ENCODE measurements at regions not wholly inside any gene's neighbourhood (a gene's known extent, or its start where the extent isn't known, plus 50 kb on each side); places are given as distances from the start of the nearest gene placed in this dataset.
"Not testable (repeated sequence)": the region's sequence is repeated elsewhere in the genome, so short reads cannot be mapped to it uniquely, and the experiment has no call there.

DNA sequence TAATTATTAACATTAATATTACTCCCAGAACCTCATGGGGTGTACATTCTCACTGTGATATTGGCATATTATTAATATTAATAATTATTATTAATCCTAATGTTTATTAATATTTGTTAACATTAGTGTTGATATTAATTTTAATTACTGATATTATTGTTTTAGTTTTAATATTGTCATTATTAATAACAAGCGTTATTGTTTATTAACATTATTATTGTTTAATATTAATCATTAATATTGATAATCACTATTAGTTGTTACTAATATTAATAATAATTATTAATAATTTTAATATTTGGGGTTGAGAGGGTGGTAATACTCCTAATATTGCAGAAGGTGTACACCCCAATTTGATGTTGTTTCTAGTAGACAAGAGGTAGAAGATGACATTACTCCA, 193.1 kb upstream of the XIRP2 start:
- Mint-ChIP-seq H3K27me3 (no peaks in the 10 kb centered on the region), H3K36me3 (ENCODE audit: low read depth) (no peaks in the 10 kb centered on the region), H3K4me1 (no peaks in the 10 kb centered on the region), H3K4me3 (no peak overlapping the region), H3K9me3 (no peaks in the 10 kb centered on the region), H3K27ac (peak overlapping the region; percentile 19)
- POLR2A ChIA-PET = no interaction called here
- CTCF ChIA-PET = no interaction called here
- no peak for DNase-seq

DNA sequence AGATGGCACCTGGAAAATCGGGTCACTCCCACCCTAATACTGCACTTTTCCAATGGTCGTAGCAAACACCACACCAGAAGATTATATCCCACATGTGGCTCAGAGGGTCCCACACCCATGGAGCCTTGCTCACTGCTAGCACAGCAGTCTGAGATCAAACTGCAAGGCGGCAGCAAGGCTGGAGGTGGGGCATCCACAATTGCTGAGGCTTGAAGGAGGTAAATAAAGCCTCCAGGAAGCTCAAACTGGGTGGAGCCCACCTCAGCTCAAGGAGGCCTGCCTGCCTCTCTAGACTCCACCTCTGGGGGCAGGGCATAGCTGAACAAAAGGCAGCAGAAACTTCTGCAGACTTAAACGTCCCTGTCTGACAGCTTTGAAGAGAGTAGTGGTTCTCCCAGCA, 192.0 kb upstream of the SCN7A start:
- H3K36me3 Mint-ChIP-seq (ENCODE audit: low read depth); H3K27ac Mint-ChIP-seq; H3K27me3 Mint-ChIP-seq; CTCF ChIA-PET; DNase-seq; H3K4me3 Mint-ChIP-seq; H3K9me3 Mint-ChIP-seq; H3K4me1 Mint-ChIP-seq; POLR2A ChIA-PET: not testable (repeated sequence)

DNA sequence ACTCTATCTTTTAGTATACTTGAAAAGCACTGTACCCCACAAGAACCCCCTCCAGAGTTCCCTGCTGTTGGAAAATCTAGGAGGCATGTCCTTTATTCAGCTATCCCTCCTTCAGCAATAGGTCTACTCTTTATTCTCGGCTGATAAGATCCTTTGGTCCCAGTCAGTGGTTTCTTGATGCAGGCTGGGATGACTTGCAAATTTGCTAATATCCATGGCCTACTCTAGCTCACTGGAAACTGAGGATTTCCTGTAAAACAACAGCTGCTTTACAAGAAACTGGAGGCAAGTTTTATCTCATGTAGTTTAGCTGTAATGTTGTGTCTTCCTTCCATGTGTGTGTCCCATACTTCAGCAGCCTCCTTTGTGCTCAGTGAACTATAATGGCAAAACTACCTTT, 183.9 kb upstream of the SCN7A start:
- Mint-ChIP-seq H3K4me1 (no peaks in the 10 kb centered on the region), H3K4me3 (no peak overlapping the region), H3K36me3 (ENCODE audit: low read depth) (no peaks in the 10 kb centered on the region), H3K27me3 (no peaks in the 10 kb centered on the region), H3K9me3 (no peaks in the 10 kb centered on the region), H3K27ac (no peak overlapping the region)
- DNase-seq = no peak
- ChIA-PET POLR2A (no interaction called here), CTCF (no interaction called here)

DNA sequence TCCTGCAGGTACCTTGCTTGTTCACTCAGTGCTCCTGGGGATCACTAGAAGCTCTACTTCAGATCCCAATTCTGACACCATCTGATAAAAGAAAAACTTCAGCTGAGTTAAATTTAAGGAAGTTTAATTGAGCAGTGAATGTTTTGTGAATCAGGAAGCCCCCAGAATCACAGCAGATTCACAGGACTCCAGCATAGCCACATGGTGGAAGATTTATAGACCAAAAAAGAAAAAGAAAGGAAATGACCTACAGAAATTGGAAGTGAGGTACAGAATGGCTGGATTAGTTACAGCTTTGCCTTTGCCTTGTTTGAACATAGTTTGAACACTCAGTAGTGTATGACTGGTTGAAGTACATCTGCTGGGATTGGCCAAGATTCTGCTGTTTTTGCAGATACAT, 182.7 kb upstream of the SCN7A start:
- POLR2A ChIA-PET = no interaction called here
- no peak overlapping the region for H3K4me3 Mint-ChIP-seq
- H3K27ac Mint-ChIP-seq = no peak overlapping the region
- CTCF ChIA-PET = no interaction called here
- H3K9me3 Mint-ChIP-seq = no peaks in the 10 kb centered on the region
- H3K27me3 Mint-ChIP-seq = no peaks in the 10 kb centered on the region
- no peaks in the 10 kb centered on the region for H3K4me1 Mint-ChIP-seq
- no peaks in the 10 kb centered on the region for H3K36me3 Mint-ChIP-seq (ENCODE audit: low read depth)
- DNase-seq = no peak

DNA sequence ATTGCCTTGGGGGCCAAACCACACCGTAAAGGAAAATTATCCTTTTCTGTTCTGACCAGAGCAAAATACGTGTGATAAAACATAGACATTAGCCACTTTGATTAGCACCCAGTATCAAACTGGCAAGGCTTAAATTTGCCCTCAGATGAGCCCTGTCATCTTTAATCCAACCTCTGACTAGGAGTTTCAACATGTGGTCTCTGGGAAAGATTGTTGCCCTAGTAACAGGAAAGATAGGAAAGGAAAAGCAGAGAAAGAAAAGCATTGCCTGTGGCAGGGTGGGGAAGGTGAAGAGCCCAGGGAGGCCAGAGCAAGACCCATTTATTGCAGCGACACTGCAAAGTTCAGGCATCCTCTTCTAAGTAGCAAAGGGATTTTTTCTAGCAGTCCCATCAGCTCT, 181.5 kb upstream of the SCN7A start:
- Mint-ChIP-seq H3K27ac (no peak overlapping the region), H3K27me3 (no peaks in the 10 kb centered on the region)

DNA sequence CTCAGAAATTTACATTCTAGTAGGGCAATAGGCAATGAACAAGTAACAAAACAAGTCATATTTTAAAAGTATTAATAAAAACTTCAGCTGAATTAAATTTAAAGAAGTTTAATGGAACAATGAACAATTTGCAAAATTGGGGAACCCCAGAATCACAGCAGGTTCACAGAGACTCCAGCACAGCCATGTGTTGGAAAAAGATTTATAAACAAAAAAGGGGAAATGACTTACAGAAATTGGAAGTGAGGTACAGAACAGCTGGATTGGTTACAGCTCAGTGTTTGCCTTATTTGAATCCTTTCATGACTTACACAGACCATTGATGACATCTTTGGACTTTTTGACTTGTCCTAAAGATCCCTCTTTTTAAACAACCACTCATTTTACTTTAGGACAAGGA, 179.9 kb upstream of the SCN7A start:
- no peak overlapping the region for H3K4me3 Mint-ChIP-seq
- no peak overlapping the region for H3K27ac Mint-ChIP-seq
- H3K36me3 Mint-ChIP-seq (ENCODE audit: low read depth) = no peaks in the 10 kb centered on the region
- no peaks in the 10 kb centered on the region for H3K4me1 Mint-ChIP-seq
- H3K9me3 Mint-ChIP-seq = no peaks in the 10 kb centered on the region
- POLR2A ChIA-PET = no interaction called here
- no peak for DNase-seq
- CTCF ChIA-PET = no interaction called here
- no peaks in the 10 kb centered on the region for H3K27me3 Mint-ChIP-seq

More for the DNA sequence above, 181.5 kb upstream of the SCN7A start:
- Mint-ChIP-seq H3K36me3 (ENCODE audit: low read depth) (no peaks in the 10 kb centered on the region), H3K4me1 (no peaks in the 10 kb centered on the region), H3K9me3 (no peaks in the 10 kb centered on the region), H3K4me3 (no peak overlapping the region)
- no peak for DNase-seq
- POLR2A ChIA-PET = no interaction called here
- CTCF ChIA-PET = no interaction called here

DNA sequence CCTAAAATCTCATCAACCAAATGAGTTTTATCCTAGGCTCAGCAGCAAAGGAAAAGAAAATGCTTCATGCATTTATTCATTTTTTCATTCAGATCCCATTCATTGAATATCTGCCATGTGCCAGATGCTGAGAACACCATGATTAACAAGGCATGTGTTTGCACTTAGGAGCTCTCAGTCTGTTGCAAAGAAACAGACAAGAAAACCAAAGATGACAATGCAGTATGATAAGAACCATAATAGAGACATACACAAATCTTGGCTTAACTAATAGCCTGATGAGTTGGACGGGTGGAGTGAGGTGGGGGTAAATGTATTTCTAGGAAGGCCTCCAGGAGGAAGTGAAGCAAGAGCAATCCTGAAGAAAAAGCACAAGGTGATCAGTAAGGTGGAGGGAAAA, 177.8 kb upstream of the SCN7A start:
- H3K36me3 Mint-ChIP-seq (ENCODE audit: low read depth) = no peaks in the 10 kb centered on the region
- no peak overlapping the region for H3K27ac Mint-ChIP-seq
- CTCF ChIA-PET = interaction anchor here (0.6 kb wide), 1 partner anchor 548 kb away, joined by 6 read pairs; no protein-coding TSS in a partner anchor
- H3K27me3 Mint-ChIP-seq = no peaks in the 10 kb centered on the region
- POLR2A ChIA-PET = no interaction called here
- no peak for DNase-seq
- no peaks in the 10 kb centered on the region for H3K9me3 Mint-ChIP-seq
- no peak overlapping the region for H3K4me3 Mint-ChIP-seq
- H3K4me1 Mint-ChIP-seq = no peaks in the 10 kb centered on the region

DNA sequence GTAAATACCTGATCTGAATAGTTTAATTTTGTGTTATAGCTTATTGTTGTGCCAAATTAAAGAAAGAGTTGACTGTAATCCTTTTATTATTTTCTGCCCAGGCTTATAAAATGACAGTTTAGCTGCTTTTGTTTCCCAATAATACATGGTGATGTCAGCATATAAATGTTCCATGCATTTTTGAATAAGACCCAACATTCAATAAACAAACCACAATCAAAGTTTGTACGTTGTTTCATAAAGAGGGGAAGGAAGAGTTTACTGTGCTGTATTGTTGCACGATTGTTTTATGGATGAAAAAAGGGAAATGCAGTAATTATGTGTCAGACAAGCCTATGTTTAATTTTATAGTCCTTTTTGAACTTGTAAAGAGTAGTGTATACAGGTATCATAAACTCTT, 177.2 kb upstream of the SCN7A start:
- ChIA-PET CTCF (interaction anchor here (0.6 kb wide), 1 partner anchor 547 kb away, joined by 6 read pairs; no protein-coding TSS in a partner anchor), POLR2A (no interaction called here)
- Mint-ChIP-seq H3K4me3 (no peak overlapping the region), H3K4me1 (no peaks in the 10 kb centered on the region), H3K27me3 (no peaks in the 10 kb centered on the region), H3K9me3 (no peaks in the 10 kb centered on the region), H3K27ac (no peak overlapping the region), H3K36me3 (ENCODE audit: low read depth) (no peaks in the 10 kb centered on the region)
- DNase-seq = no peak

DNA sequence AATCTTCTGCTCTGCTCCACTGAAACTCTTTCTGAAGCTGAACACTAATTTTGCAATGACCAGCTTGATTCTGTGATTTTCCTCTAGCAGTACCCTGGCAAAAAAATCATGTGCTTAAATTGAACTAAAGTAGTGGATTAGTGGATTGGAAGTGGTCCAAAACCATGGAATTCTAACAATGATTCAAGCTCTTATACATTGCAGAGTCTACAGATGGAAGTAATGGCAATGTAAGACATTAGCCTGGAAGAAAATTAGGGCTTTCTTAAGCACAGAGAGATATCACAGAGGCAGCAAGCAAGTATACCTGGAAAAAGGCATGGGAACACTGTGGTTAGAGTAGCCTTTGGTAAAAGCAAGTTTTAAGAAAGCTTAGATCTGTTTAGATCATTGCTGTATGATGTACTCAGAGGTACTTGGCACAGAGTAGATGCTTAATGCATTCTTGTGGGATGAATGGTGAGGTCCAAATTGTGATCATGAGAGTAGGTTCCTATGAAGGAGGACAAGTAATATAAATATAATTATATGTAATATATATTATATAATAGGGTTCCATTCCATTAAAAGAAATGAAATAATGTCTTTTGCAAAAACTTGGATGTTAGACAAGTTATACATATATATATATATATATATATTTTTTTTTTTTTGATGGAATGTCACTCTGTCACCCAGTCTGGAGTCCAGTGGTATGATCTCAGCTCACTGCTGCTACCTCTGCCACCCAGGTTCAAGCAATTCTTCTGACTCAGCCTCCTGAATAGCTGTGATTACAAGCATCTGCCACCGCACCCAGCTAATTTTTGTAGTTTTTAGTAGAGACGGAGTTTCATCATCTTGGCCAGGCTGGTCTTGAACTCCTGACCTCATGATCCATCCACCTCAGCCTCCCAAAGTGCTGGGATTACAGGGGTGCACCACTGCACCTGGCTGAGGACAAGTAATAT, 172.2 kb upstream of the SCN7A start:
- H3K36me3 Mint-ChIP-seq (ENCODE audit: low read depth) = no peaks in the 10 kb centered on the region
- H3K4me3 Mint-ChIP-seq = no peak overlapping the region
- no peak overlapping the region for H3K27ac Mint-ChIP-seq
- H3K27me3 Mint-ChIP-seq = no peaks in the 10 kb centered on the region
- no peaks in the 10 kb centered on the region for H3K4me1 Mint-ChIP-seq
- no peak for DNase-seq
- POLR2A ChIA-PET = no interaction called here
- CTCF ChIA-PET = no interaction called here
- H3K9me3 Mint-ChIP-seq = no peaks in the 10 kb centered on the region

DNA sequence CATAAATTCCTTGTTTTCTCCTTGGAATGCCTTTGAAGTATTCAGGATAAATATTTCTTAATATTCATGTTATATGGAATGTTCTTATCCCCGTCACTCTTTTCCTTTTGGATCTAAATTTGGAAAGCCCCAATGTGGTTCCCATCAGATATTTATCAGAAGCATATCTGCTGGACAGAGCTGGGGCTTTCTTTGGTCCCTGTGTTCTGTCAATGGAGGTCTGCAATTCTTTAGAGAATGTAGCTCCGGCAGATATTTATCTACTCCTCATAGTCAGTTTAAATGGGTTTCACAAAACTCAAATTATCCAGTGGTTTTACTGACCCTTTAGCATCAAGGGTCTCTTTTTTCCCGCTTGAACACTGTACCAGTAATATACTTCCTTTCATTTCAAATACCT, 167.8 kb upstream of the SCN7A start:
- CTCF ChIA-PET = no interaction called here
- DNase-seq = no peak
- POLR2A ChIA-PET = no interaction called here
- no peaks in the 10 kb centered on the region for H3K36me3 Mint-ChIP-seq (ENCODE audit: low read depth)
- H3K4me1 Mint-ChIP-seq = no peaks in the 10 kb centered on the region
- H3K27me3 Mint-ChIP-seq = no peaks in the 10 kb centered on the region
- H3K4me3 Mint-ChIP-seq = no peak overlapping the region
- H3K9me3 Mint-ChIP-seq = no peaks in the 10 kb centered on the region
- no peak overlapping the region for H3K27ac Mint-ChIP-seq

DNA sequence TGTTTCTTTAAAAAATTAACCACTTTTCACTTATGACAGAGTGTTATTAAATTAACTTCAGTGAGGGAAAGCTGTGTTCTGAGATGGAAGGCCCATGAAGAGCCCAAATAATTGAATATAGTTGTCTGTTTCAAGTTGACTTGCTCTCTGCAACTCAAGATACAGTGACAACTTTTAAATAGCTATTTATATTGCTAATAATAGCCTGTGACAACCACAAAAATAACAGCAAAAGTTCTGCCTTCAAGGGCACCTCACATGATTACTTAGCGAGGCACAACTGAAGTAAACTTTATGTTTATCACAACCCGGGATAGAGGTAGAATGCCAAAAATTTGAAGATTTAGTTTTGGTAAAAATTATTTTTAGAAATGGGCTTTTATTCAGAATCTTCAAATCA, 167.3 kb upstream of the SCN7A start:
- no peaks in the 10 kb centered on the region for H3K9me3 Mint-ChIP-seq
- no peaks in the 10 kb centered on the region for H3K27me3 Mint-ChIP-seq
- POLR2A ChIA-PET = no interaction called here
- H3K4me3 Mint-ChIP-seq = no peak overlapping the region
- no peaks in the 10 kb centered on the region for H3K36me3 Mint-ChIP-seq (ENCODE audit: low read depth)
- DNase-seq = no peak
- no peaks in the 10 kb centered on the region for H3K4me1 Mint-ChIP-seq
- no peak overlapping the region for H3K27ac Mint-ChIP-seq
- CTCF ChIA-PET = no interaction called here

DNA sequence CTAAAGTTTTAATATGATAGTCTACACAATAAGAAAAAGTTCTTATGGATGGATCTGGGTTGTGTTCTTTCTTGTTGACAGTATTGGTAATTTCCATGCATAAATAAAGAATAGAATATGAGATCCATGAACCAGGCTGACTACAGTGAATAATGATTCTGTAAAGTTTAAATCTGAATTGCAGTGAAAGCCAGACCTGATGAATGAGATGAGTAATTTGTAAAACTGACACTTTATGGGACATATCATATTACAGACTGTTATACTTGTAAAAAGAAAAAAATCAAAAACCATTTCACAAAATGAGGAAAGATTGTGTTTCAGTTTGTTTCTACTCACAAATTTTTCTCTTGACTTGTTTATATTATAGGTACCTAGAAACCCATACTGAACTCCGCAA, 164.9 kb upstream of the SCN7A start:
- ChIA-PET POLR2A (no interaction called here), CTCF (no interaction called here)
- Mint-ChIP-seq H3K27me3 (no peaks in the 10 kb centered on the region), H3K36me3 (ENCODE audit: low read depth) (no peaks in the 10 kb centered on the region), H3K4me3 (no peak overlapping the region), H3K9me3 (no peaks in the 10 kb centered on the region), H3K27ac (no peak overlapping the region), H3K4me1 (no peaks in the 10 kb centered on the region)
- DNase-seq = no peak

DNA sequence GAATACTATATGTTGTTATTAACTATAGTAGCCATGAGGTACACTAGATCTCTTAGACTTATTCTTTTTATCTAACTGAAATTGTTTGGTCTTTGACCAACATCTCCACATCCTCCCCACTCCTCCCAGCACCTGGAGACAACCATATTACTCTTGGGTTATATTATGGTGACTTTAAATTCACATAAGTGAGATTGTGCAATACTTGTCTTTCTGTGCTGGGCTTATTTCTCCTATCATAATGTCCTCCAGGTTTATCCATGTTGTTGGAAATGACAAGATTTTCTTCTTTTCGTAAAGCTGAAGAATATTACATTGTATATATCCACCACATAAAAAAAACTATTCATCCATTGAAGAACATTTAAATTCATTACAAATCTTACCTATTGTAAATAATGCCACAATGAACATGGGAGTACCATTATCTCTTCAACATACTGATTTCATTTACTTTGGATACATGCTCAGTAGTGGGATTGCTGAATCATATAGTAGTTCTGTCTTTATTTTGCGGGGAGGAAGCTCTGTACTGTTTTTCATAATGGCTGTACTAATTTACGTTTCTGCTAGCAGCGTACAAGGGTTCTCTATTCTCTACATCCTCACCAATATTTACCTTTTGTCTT, 159.2 kb upstream of the SCN7A start:
- no peak overlapping the region for H3K4me3 Mint-ChIP-seq
- no peak for DNase-seq
- ChIA-PET POLR2A (no interaction called here), CTCF (no interaction called here)
- no peak overlapping the region for H3K27ac Mint-ChIP-seq
- H3K9me3 Mint-ChIP-seq = no peaks in the 10 kb centered on the region
- no peaks in the 10 kb centered on the region for H3K4me1 Mint-ChIP-seq
- H3K36me3 Mint-ChIP-seq (ENCODE audit: low read depth) = no peaks in the 10 kb centered on the region
- no peaks in the 10 kb centered on the region for H3K27me3 Mint-ChIP-seq

DNA sequence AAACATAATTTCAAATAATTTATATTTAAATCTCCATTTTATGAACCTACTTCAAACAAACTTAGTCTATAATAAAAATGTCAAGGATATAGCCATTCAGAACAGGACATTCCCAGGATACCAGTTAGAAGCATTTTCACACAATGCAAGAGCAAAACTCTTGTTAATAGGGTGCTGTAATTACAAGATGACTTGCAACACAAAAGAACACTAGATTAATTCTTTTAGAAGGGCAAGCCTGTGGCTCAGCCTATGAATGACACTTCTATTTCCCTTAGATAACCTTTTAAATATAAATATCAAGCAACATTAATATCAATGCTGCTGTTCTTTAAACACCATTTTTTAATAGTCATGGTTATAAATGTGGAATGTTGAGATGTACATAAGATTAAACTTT, 157.9 kb upstream of the SCN7A start:
- Mint-ChIP-seq H3K9me3 (no peaks in the 10 kb centered on the region), H3K4me3 (no peak overlapping the region), H3K4me1 (no peaks in the 10 kb centered on the region), H3K27me3 (no peaks in the 10 kb centered on the region), H3K27ac (no peak overlapping the region), H3K36me3 (ENCODE audit: low read depth) (no peaks in the 10 kb centered on the region)
- POLR2A ChIA-PET = no interaction called here
- no peak for DNase-seq
- CTCF ChIA-PET = no interaction called here
